ENCODE measurements at regions not wholly inside any gene's neighbourhood (a gene's known extent, or its start where the extent isn't known, plus 50 kb on each side); places are given as distances from the start of the nearest gene placed in this dataset.
"Not testable (repeated sequence)": the region's sequence is repeated elsewhere in the genome, so short reads cannot be mapped to it uniquely, and the experiment has no call there.

- DNase-seq (ENCODE audit: insufficient read length, low spot score) (no peak), FAIRE-seq (no peak)
- no peak for TF ChIP-seq POLR2A (IDR thresholded peaks at IDR 0.05; ENCODE audit: low read depth, low read length)
These were observed 386.6 kb upstream of the FGF16 start for GRCh38 chrX:77060572-77060971.

- no peak for FAIRE-seq
- DNase-seq (ENCODE audit: insufficient read length, low spot score), result no peak
These were observed 386.2 kb upstream of the FGF16 start for GRCh38 chrX:77061022-77061421.

GRCh38 chrX:77061545-77061944 lies 385.6 kb upstream of the FGF16 start:
- DNase-seq (ENCODE audit: insufficient read length, low spot score) (no peak), FAIRE-seq (no peak)
- no peak for TF ChIP-seq POLR2A (IDR thresholded peaks at IDR 0.05; ENCODE audit: low read depth, low read length)

More at GRCh38 chrX:77061022-77061421, 386.2 kb upstream of the FGF16 start:
- TF ChIP-seq POLR2A (IDR thresholded peaks at IDR 0.05; ENCODE audit: low read depth, low read length), result no peak

GRCh38 chrX:77065896-77066295 lies 381.3 kb upstream of the FGF16 start:
- DNase-seq (ENCODE audit: insufficient read length, low spot score), result no peak
- TF ChIP-seq POLR2A (IDR thresholded peaks at IDR 0.05; ENCODE audit: low read depth, low read length), result no peak
- FAIRE-seq, result no peak

GRCh38 chrX:77070202-77070918 lies 376.8 kb upstream of the FGF16 start:
- FAIRE-seq (no peak), DNase-seq (ENCODE audit: insufficient read length, low spot score) (no peak)
- no peak for TF ChIP-seq POLR2A (IDR thresholded peaks at IDR 0.05; ENCODE audit: low read depth, low read length)

GRCh38 chrX:77076896-77077295 lies 370.3 kb upstream of the FGF16 start:
- DNase-seq (ENCODE audit: insufficient read length, low spot score) (no peak), FAIRE-seq (no peak)
- no peak for TF ChIP-seq POLR2A (IDR thresholded peaks at IDR 0.05; ENCODE audit: low read depth, low read length)

GRCh38 chrX:77081237-77081636 lies 366.0 kb upstream of the FGF16 start:
- not testable (repeated sequence) for FAIRE-seq; DNase-seq (ENCODE audit: insufficient read length, low spot score)

GRCh38 chrX:77085372-77085771 lies 361.8 kb upstream of the FGF16 start:
- no peak for TF ChIP-seq POLR2A (IDR thresholded peaks at IDR 0.05; ENCODE audit: low read depth, low read length)
- no peak for DNase-seq (ENCODE audit: insufficient read length, low spot score)
- no peak for FAIRE-seq

GRCh38 chrX:77087529-77088169 lies 359.5 kb upstream of the FGF16 start:
- TF ChIP-seq POLR2A (IDR thresholded peaks at IDR 0.05; ENCODE audit: low read depth, low read length), result no peak
- no peak for DNase-seq (ENCODE audit: insufficient read length, low spot score)
- no peak for FAIRE-seq

- FAIRE-seq (no peak), DNase-seq (ENCODE audit: insufficient read length, low spot score) (no peak)
- TF ChIP-seq POLR2A (IDR thresholded peaks at IDR 0.05; ENCODE audit: low read depth, low read length), result no peak
These were observed 359.0 kb upstream of the FGF16 start for GRCh38 chrX:77088233-77088632.

GRCh38 chrX:77114501-77114900 lies 332.7 kb upstream of the FGF16 start:
- TF ChIP-seq POLR2A (IDR thresholded peaks at IDR 0.05; ENCODE audit: low read depth, low read length), result no peak
- DNase-seq (ENCODE audit: insufficient read length, low spot score) (no peak), FAIRE-seq (no peak)

- DNase-seq (ENCODE audit: insufficient read length, low spot score), result no peak
- FAIRE-seq, result no peak
These were observed 328.5 kb upstream of the FGF16 start for GRCh38 chrX:77118686-77119085.

GRCh38 chrX:77119706-77120105 lies 327.5 kb upstream of the FGF16 start:
- DNase-seq (ENCODE audit: insufficient read length, low spot score) (no peak), FAIRE-seq (no peak)
- no peak for TF ChIP-seq POLR2A (IDR thresholded peaks at IDR 0.05; ENCODE audit: low read depth, low read length)

More at GRCh38 chrX:77118686-77119085, 328.5 kb upstream of the FGF16 start:
- no peak for TF ChIP-seq POLR2A (IDR thresholded peaks at IDR 0.05; ENCODE audit: low read depth, low read length)

- FAIRE-seq; DNase-seq (ENCODE audit: insufficient read length, low spot score): not testable (repeated sequence)
These were observed 323.3 kb upstream of the FGF16 start for GRCh38 chrX:77123917-77124316.

- not testable (repeated sequence) for FAIRE-seq; DNase-seq (ENCODE audit: insufficient read length, low spot score)
These were observed 319.6 kb upstream of the FGF16 start for GRCh38 chrX:77127571-77127970.

All from H54 (cell line).